ENCODE measurements at regions not wholly inside any gene's neighbourhood (a gene's known extent, or its start where the extent isn't known, plus 50 kb on each side); places are given as distances from the start of the nearest gene placed in this dataset.

DNA sequence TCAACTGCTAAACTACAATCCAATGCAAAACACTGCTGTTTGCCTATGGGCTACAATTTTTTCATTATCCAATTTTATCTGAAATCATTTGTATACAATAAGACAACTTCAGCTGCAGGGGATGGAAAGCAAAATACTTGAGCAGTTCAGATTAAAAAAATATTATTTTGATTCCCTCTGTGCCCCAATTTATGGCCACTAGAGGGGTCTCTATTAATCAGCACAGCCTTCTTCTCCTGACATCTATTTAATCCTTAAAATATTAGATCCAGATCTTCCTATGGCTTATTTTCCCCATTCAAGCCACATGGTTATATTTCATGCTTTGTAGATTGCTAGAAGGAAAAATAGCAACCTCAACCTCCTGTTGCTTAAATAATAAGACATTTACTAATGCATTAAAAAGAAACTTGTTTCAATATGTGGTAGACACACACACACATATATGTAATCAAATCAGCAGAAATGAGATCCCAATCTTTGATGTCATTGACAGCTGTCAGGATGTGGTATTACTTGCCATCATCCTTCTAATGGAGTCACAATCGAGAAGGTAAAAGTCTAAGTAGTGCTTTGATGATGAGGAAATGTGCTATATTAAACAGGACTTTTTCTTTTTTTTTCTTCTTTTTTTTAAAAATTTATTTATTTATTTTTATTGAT, 104.2 kb downstream of the P2RY1 start:
- TF ChIP-seq EP300 (IDR thresholded peaks at IDR 0.05), result no peak
- TF ChIP-seq CTCF (IDR thresholded peaks at IDR 0.05), result no peak
- TF ChIP-seq POLR2A (IDR thresholded peaks at IDR 0.05), result no peak
